Astrocyte of the hippocampus (primary cell): ENCODE measurements at regions not wholly inside any gene's neighbourhood (a gene's known extent, or its start where the extent isn't known, plus 50 kb on each side); places are given as distances from the start of the nearest gene placed in this dataset.
"Not testable (repeated sequence)": the region's sequence is repeated elsewhere in the genome, so short reads cannot be mapped to it uniquely, and the experiment has no call there.

Experiments used
- DNase-seq: peaks from one replicate; pipeline ENCODE4 v3.0.0; 2011; ENCODE audit warnings: low read depth, low spot score

- DNase-seq = no peak
Measured at GRCh38 chr2:125701070-125701469, 954.9 kb upstream of the GYPC start.

DNA sequence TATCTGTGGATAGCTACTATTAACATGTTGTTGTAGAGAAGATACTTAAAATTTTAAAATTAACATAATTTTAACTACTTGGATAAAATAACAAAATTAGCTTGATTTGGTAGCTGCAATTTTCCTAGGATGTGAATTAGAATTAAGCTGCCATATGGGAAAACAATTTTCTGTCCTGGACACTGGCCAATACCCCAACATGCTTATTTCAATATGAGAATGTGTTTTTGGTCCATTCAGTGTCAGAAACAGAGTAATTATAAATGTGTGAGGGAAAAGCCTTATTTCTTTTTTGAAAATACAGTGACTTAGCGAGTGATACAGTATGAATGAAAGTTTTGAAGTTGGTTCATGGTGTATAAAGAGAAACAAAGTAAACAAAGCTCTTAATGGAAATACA is 948.3 kb upstream of the GYPC start:
- DNase-seq = no peak

DNA sequence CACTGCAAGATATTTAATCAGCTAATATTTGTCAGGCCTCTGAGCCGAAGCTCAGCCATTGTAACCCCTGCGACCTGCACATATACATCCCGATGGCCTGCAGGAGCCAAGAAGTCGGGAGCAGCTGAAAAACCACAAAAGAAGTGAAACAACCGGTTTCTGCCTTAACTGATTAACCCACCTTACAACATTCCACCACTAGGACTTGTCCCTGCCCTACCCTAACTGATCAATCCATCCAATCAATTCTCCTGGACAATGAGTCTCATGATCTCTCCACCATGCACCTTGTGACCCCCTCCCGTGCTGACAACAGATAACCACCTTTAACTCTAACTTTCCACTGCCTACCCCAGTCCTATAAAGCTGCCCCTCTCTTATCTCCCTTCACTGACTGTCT is 945.4 kb upstream of the GYPC start:
- DNase-seq = no peak

GRCh38 chr2:125711075-125711474 is 944.9 kb upstream of the GYPC start:
- DNase-seq = no peak

DNA sequence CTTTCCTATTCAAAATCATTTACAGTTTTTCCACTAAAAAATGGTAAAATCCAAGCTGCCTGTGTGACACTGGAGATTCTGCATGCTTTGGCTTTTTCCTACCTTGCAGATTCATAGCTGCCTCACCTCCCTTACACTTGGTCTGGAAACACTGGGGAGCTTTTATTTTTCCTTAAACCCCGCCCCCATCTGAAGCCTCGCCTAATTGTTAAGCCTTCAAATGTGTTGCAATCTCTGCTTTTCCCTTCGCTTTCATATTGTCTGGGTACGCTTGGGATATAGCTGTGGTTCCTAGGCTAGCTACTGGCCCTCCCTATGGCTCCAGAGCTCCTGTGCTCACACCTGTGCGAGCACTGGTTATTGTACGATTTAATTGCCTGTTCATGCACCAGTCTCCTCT is 942.4 kb upstream of the GYPC start:
- DNase-seq = no peak

DNA sequence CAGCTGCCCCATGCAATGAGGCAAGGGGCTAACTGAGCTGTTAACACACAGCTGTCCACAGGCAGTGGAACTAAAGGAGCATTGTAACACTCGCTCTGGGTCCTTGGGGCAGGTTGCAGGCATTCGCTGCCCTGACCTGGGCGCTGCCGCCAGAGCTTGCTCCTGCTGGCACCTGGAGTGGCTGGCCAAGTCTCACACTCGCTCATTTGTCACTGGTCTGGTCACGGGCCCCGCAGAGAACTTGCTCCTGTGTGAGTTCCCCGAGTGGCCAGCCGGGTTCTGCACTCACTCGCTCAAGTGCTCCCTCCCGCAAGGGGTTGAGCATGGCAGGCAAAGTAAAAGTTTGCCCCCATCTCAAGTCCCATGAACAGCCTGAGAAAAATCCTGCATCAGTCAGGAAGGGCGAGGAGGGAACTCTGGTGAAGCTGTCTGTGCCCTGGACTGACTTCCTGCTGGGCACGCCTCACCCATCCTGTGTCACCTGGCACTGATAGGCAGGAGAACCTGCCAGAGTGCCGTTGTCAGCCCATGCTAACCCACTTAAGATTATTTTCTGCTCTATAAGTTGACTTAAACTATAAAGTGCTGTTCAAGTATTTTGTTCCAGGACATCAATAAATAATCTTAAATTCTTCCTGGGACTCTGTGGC is 934.8 kb upstream of the GYPC start:
- no peak for DNase-seq

DNA sequence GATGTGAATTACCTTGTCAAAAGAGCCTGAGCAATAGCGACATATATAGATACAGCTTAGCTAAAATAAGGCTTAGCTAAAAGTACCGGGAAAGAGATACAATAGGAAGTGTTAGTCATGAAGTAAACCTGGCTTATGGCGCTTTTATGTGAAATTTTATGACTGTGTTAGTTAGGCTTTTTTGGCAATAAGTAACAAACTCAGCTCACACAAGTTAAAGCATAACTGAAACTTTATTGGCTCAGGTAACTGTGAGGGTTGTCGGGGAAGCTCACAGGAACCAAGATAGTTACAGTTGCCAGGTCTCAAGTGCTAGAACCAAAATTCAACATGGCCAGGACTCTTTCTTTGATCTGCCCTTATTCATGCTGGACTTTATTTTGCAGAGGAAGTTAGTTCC is 925.0 kb upstream of the GYPC start:
- no peak for DNase-seq

- DNase-seq = no peak
Measured at GRCh38 chr2:125736306-125736705, 919.7 kb upstream of the GYPC start.

- DNase-seq = peak; percentile 7
Measured at GRCh38 chr2:125745514-125745913, 910.4 kb upstream of the GYPC start.

DNA sequence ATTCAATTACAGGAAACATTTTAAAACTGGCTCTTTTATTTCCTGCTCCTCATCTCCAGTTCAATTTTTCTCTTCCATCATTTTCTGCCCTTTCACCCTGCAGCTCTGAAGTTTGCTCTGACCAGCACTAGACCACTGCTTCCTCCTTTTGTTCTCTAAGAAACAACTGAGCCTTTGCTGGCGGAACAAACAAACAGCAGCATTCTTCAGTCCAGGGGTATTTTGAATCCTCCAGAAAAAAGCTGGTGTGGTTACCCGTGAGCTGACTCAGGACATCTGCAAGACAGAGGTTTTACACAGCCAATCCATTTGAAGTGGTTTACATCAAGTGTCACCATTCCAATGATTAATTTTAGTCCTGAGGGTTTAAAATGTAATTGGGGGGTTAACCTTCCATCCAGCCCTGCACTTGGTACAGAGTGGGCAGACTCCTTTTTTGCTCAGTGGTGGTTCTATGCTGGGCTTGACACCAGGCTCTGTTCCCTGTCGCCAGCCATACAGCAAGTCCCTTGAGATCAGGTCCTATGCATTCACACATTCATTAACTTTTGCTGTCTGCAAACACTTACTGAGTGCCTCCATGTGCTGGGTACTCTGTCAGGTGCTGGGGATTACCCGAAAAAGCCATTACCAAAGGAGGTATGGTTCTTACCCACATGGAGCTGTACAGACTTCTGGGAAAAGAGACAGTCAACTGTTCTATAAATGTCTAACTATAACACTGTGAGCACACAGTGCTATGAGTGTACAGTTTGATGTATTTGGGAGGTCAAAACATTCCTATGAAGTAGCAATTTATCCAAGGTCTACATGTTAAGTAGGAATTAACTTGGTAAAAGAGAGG is 909.4 kb upstream of the GYPC start:
- DNase-seq = no peak

GRCh38 chr2:125747165-125747425 is 908.9 kb upstream of the GYPC start:
- DNase-seq = no peak

DNA sequence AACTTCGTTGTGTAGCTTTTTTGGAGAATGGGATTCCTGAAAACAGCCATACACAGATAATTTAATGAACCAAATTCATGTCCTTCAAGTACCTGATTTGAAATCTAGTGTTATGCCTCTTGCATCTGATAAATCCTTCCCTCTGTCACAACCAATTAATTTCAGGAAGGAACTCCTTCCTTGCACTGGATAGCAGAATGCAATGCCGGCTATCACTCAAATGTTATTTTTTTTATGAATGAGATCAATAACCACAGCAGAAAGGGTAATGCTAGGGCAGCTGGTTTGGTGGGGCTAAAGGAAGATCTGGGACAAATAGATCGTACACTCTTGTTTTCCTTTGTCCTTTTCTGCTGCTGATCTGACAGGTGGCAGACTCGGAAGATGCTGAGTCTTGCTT is 899.5 kb upstream of the GYPC start:
- DNase-seq = no peak

DNA sequence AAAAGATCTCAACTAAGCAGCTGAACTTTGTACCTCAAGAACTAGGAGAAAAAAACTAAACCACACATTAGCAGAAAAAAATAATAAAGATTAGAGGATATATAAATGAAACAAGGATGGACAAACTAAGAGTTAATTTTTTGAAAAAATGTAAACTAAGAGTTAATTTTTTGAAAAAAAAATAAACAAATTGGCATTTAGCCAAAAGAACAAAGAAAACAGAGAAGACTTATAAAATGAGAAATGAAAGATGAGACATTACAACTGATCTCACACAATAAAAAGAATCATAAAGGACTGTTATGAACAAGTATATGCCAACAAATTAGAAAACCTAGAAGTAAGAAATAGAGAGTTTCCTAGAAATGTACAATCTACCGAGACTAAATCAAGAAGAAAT is 859.2 kb upstream of the GYPC start:
- no peak for DNase-seq

- no peak for DNase-seq
Measured at GRCh38 chr2:125797192-125797591, 858.8 kb upstream of the GYPC start.

DNA sequence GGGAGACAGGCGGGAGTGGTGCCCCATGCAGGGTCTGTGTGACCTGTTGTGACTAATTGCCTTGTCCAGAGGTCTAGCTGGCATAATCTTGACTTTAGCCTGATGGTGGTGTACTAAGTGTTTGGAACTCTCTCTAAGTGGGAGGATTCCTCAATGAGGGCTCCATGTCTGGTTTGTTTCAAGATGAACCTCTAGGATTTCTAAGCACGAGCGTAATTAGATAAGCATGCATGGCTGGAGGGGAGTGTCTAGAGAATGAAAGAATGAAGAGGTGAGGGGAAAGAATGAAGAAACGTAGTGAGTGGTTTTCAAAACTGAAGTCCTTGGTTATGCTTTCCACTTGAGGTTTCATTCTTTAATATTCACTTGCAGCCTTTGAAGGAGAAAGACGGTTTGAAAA is 833.2 kb upstream of the GYPC start:
- DNase-seq = no peak

DNA sequence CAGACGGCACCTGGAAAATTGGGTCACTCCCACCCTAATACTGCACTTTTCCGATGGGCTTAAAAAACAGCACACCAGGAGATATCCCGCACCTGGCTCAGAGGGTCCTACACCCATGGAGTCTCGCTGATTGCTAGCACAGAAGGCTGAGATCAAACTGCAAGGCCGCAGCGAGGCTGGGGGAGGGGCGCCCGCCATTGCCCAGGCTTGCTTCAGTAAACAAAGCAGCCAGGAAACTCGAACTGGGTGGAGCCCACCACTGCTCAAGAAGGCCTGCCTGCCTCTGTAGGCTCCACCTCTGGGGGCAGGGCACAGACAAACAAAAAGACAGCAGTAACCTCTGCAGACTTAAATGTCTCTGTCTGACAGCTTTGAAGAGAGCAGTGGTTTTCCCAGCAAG is 830.2 kb upstream of the GYPC start:
- DNase-seq = not testable (repeated sequence)

GRCh38 chr2:125837128-125837527 is 818.8 kb upstream of the GYPC start:
- DNase-seq = no peak

GRCh38 chr2:125837611-125838010 is 818.3 kb upstream of the GYPC start:
- DNase-seq = no peak

DNA sequence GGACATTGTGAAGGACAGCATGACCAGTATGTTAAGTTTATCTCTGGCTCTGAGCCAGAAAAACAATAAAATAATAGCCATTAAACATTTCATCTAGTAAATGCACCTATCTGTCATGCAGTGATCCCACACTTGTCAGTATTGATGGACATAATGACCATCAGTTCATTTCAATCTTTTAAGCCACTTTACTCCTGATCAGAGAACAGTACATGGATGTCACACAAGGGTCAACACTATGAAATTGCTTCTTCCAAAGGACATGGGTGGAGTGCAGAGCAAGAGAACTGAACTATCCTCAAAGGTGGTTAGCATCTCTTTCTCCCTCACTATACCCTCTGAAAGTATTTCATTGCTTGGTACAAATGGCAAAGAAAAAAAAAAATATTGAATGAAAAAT is 816.0 kb upstream of the GYPC start:
- no peak for DNase-seq

- no peak for DNase-seq
Measured at GRCh38 chr2:125842041-125842440, 813.9 kb upstream of the GYPC start.

GRCh38 chr2:125850541-125850940 is 805.4 kb upstream of the GYPC start:
- no peak for DNase-seq

DNA sequence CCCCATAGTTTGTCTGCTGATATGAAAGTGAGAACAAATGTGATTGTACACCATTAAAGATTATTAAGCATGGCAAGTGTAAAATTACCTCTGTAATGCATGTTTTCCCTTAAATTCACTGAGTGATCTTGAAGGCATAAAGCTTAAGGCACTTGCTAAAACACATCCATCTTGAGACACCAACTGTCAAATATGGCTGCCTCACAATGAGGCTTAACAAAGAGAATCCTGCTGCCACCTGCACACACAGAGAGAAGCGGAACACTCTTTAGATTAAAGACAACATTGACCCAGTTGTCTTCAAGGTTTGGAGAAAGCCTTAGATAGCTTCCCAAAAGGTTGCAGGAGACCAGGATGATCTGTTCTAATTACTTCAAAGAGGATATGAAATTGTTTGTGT is 803.6 kb upstream of the GYPC start:
- DNase-seq = no peak

DNA sequence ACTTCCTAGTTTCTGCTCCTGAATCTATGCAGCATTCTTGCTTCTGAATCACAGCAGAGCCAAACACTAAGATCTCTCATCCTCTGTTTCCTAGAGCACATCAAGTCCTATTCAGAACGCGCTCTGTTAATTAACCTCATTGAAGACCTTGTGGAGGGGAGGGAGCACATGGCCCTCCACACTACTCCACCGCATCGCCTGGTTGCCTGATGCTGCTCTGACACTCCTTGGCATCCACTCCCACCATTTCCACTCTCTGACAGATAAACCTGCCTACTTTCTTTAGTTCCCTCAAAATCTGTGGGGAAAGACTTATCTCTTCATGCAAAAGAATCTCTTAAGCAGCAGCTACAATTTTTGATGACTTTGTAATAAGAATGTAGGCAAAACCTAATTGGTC is 802.3 kb upstream of the GYPC start:
- no peak for DNase-seq

- no peak for DNase-seq
Measured at GRCh38 chr2:125855204-125855603, 800.8 kb upstream of the GYPC start.
